OCI-LY1 (cell line): ENCODE measurements at regions not wholly inside any gene's neighbourhood (a gene's known extent, or its start where the extent isn't known, plus 50 kb on each side); places are given as distances from the start of the nearest gene placed in this dataset.

ENCODE experiments used
- H2AFZ ChIP-seq: fragments of 200-600 bp; sonication (generic), shearing (Covaris generic); 2 replicates; pipeline ENCODE4 v1.6.0; 2014; ENCODE audit warnings: antibody characterized with exemption, mild to moderate bottlenecking, low read length
- H3F3A ChIP-seq: fragments of 200-600 bp; sonication (generic), shearing (Covaris generic); 2 replicates; pipeline ENCODE4 v1.6.0; 2014; ENCODE audit warnings: mild to moderate bottlenecking, antibody characterized with exemption, low read length, moderate library complexity; ENCODE audit not compliant: insufficient read depth
- H3K27ac ChIP-seq: fragments of 200-600 bp; sonication (generic); 2 replicates; pipeline ENCODE4 v1.5.1; 2014; ENCODE audit warnings: low read length, mixed run types, mild to moderate bottlenecking, low read depth; ENCODE audit not compliant: poor library complexity, severe bottlenecking
- H3K27me3 ChIP-seq: fragments of 200-600 bp; sonication (generic); 2 replicates; pipeline ENCODE4 v1.6.0; 2014; ENCODE audit warnings: antibody characterized with exemption, mild to moderate bottlenecking, low read length, moderate library complexity; ENCODE audit not compliant: insufficient read depth
- H3K36me3 ChIP-seq: fragments of 200-600 bp; sonication (generic); 2 replicates; pipeline ENCODE4 v1.6.1; 2014; ENCODE audit warnings: mild to moderate bottlenecking, antibody characterized with exemption, low read length, moderate library complexity, mixed read lengths; ENCODE audit not compliant: insufficient read depth
- H3K4me1 ChIP-seq: fragments of 200-600 bp; sonication (generic); 2 replicates; pipeline ENCODE4 v1.5.1; 2014; ENCODE audit warnings: mild to moderate bottlenecking, low read length, moderate library complexity; ENCODE audit not compliant: insufficient read depth, severe bottlenecking
- H3K4me2 ChIP-seq: fragments of 200-600 bp; sonication (generic), shearing (Covaris generic); 2 replicates; pipeline ENCODE4 v1.6.1; 2014; ENCODE audit warnings: low read length
- H3K4me3 ChIP-seq: fragments of 200-600 bp; sonication (generic); 2 replicates; pipeline ENCODE4 v1.5.1; 2014; ENCODE audit warnings: low read length, low read depth, mild to moderate bottlenecking, mixed read lengths; ENCODE audit not compliant: poor library complexity, severe bottlenecking
- H3K79me2 ChIP-seq: fragments of 200-600 bp; shearing (Covaris generic); 2 replicates; pipeline ENCODE4 v1.6.1; 2016; ENCODE audit warnings: mixed run types, low read length, mixed read lengths; ENCODE audit not compliant: insufficient read depth
- H3K9ac ChIP-seq: fragments of 200-600 bp; sonication (generic), shearing (Covaris generic); 2 replicates; pipeline ENCODE4 v1.6.1; 2014; ENCODE audit warnings: mild to moderate bottlenecking, low read length, mixed read lengths
- H3K9me2 ChIP-seq: fragments of 200-600 bp; sonication (generic), shearing (Covaris generic); 2 replicates; pipeline ENCODE4 v1.6.1; 2014; ENCODE audit warnings: low read depth, mild to moderate bottlenecking, low read length, mixed read lengths
- H3K9me3 ChIP-seq: fragments of 200-600 bp; shearing (Covaris generic); 2 replicates; pipeline ENCODE4 v1.6.1; 2014; ENCODE audit warnings: low read length, mixed read lengths
- H4K20me1 ChIP-seq: fragments of 200-600 bp; sonication (generic), shearing (Covaris generic); 2 replicates; pipeline ENCODE4 v1.6.0; 2016; ENCODE audit warnings: mild to moderate bottlenecking, low read length; ENCODE audit not compliant: insufficient read depth
- EZH2 ChIP-seq: fragments of 200-600 bp; sonication (generic), shearing (Covaris generic); IDR thresholded peaks from 2 replicates; pipeline ENCODE4 v1.8.0; 2017; ENCODE audit warnings: borderline replicate concordance, mixed run types, mild to moderate bottlenecking, antibody characterized with exemption, low read length, moderate library complexity, mixed read lengths
- TF ChIP-seq, protein P1 (sequence below): fragments of 200-600 bp; sonication (generic), shearing (Covaris generic); IDR thresholded peaks from 2 replicates; pipeline ENCODE4 v1.5.1; 2017; ENCODE audit warnings: mild to moderate bottlenecking, antibody characterized with exemption, low read length, moderate library complexity, mixed read lengths

GRCh38 chr3:177711637-177712036 is 514.4 kb upstream of the TBL1XR1 start:
- no peak for TF ChIP-seq EZH2
- TF ChIP-seq, protein P1, sequence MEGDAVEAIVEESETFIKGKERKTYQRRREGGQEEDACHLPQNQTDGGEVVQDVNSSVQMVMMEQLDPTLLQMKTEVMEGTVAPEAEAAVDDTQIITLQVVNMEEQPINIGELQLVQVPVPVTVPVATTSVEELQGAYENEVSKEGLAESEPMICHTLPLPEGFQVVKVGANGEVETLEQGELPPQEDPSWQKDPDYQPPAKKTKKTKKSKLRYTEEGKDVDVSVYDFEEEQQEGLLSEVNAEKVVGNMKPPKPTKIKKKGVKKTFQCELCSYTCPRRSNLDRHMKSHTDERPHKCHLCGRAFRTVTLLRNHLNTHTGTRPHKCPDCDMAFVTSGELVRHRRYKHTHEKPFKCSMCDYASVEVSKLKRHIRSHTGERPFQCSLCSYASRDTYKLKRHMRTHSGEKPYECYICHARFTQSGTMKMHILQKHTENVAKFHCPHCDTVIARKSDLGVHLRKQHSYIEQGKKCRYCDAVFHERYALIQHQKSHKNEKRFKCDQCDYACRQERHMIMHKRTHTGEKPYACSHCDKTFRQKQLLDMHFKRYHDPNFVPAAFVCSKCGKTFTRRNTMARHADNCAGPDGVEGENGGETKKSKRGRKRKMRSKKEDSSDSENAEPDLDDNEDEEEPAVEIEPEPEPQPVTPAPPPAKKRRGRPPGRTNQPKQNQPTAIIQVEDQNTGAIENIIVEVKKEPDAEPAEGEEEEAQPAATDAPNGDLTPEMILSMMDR: no peak
- H3K4me1 ChIP-seq: no peaks in the 10 kb centered on the region
- no peak overlapping the region for H3K27ac ChIP-seq
- H3K36me3 ChIP-seq: no peaks in the 10 kb centered on the region
- H2AFZ ChIP-seq: no peak overlapping the region
- H3K27me3 ChIP-seq: peaks cover 4% of the 10 kb centered on the region; the same call in 1 of the 2 replicates
- H3K9me2 ChIP-seq: no peaks in the 10 kb centered on the region
- H3K9ac ChIP-seq: no peak overlapping the region
- H3F3A ChIP-seq: no peaks in the 10 kb centered on the region
- H3K79me2 ChIP-seq: no peaks in the 10 kb centered on the region
- no peak overlapping the region for H3K4me2 ChIP-seq
- H3K9me3 ChIP-seq: no peaks in the 10 kb centered on the region
- no peaks in the 10 kb centered on the region for H4K20me1 ChIP-seq
- H3K4me3 ChIP-seq: no peak overlapping the region

DNA sequence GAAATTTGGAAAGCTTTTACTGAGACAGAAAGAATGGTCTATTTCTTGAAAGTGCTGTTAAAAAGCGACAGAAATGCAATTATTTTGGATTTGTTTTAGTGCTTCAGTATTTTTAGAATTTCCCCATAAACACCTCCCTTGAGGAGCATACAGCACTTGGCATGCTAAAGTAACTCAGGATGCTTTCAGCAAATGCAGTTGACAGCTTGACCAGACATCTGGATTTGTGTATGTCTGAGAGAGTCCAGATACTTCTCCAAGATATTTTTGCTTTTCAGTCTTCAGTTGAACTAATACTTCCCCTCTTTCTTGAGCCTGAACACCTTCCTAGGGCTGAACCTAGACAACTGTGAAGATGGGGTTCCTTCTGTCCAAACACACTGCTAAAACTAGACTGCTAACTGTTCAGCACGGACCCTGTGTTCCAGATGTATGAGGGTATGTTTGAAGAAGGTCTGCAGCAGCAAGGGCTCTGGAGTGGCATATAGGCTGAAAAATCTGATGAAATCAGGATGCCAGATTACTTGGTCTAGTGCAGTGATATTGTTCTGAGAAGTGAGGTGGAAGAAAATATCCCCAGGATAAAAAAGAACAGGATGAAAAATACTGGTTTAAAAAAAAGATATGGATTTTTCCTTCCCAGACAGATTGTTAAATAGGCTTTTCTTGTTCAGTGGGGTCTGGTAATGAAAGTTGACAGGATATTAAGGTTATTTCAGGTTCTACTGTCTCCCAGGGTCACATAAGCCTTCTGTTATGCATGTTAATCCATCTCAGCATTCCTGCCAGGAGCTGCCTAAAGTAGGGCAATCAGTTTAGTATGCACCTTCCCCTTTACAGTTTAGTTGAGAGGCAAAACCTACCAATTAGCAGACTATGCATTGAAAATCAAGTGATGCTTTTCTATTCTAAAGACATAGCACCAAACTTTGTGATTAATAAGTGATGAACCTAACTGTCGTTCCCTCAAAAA is 516.9 kb upstream of the TBL1XR1 start:
- no peaks in the 10 kb centered on the region for H3K79me2 ChIP-seq
- TF ChIP-seq, protein P1: no peak
- no peak for TF ChIP-seq EZH2
- no peaks in the 10 kb centered on the region for H3K4me1 ChIP-seq
- no peaks in the 10 kb centered on the region for H3F3A ChIP-seq
- no peaks in the 10 kb centered on the region for H3K36me3 ChIP-seq
- no peaks in the 10 kb centered on the region for H3K27me3 ChIP-seq
- no peak overlapping the region for H3K4me3 ChIP-seq
- no peaks in the 10 kb centered on the region for H3K9me3 ChIP-seq
- no peak overlapping the region for H3K27ac ChIP-seq
- H3K9me2 ChIP-seq: no peaks in the 10 kb centered on the region
- no peaks in the 10 kb centered on the region for H4K20me1 ChIP-seq
- H3K4me2 ChIP-seq: no peak overlapping the region
- no peak overlapping the region for H2AFZ ChIP-seq
- H3K9ac ChIP-seq: no peak overlapping the region

DNA sequence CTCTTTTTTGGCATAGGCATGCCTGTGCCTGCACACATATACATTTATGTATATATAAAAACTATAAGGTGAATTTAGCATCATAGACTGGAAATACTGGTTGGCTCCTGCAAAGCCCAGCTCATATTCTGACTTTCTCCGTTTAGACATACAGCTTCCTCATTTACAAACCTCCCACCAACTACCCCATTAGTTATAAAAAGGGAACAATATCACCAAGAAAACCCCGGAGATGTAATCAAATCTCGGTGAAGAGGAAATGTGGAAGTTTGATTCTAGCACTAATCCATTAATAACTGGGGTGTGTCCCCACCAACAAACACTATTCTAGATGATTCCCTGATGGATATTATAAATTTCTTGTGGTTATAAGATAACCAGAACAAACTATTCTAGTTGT is 517.7 kb upstream of the TBL1XR1 start:
- Histone ChIP-seq H3K4me2 (no peak overlapping the region), H3K27me3 (no peaks in the 10 kb centered on the region), H3K36me3 (no peaks in the 10 kb centered on the region), H3K9me3 (no peaks in the 10 kb centered on the region), H4K20me1 (no peaks in the 10 kb centered on the region), H3K79me2 (no peaks in the 10 kb centered on the region), H3K9me2 (no peaks in the 10 kb centered on the region), H3F3A (no peaks in the 10 kb centered on the region), H3K4me3 (no peak overlapping the region), H2AFZ (no peak overlapping the region), H3K9ac (no peak overlapping the region), H3K27ac (no peak overlapping the region), H3K4me1 (no peaks in the 10 kb centered on the region)
- TF ChIP-seq, protein P1: no peak
- no peak for TF ChIP-seq EZH2
